H54 (cell line): ENCODE measurements at regions not wholly inside any gene's neighbourhood (a gene's known extent, or its start where the extent isn't known, plus 50 kb on each side); places are given as distances from the start of the nearest gene placed in this dataset.
"Not testable (repeated sequence)": the region's sequence is repeated elsewhere in the genome, so short reads cannot be mapped to it uniquely, and the experiment has no call there.

ENCODE experiments used
- DNase-seq: peaks from one replicate; pipeline ENCODE4 v3.0.0; 2011; ENCODE audit warnings: low spot score, mixed read lengths; ENCODE audit not compliant: insufficient read length
- FAIRE-seq: peaks from 3 replicates; lab custom pipeline; 2011; peaks lifted over from hg19 to GRCh38; lab: Jason Lieb, UNC
- POLR2A ChIP-seq: IDR thresholded peaks from 2 replicates; pipeline ENCODE4 v1.6.1; 2011; ENCODE audit warnings: low read depth, mild to moderate bottlenecking, low read length

DNA sequence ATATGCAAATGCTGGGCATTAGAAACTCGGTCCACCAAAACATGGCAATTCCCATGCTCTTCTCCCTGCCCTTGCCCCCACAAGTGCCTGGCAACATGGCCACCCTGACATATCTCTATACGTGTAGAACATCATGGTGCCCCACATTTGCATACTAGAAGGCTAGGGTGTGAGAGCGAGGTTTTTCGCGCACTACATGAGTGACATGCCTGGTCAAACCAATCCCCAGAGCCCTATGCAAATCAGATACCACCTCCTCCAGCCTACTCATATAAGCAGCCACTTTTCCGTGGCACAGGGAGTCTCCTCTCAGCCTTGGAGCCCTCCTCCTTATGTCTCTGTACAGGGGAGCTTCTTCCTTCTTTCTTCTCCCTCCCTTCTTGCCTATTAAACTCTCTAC, 296.1 kb upstream of the GULP1 start:
- FAIRE-seq (no peak), DNase-seq (no peak)
- TF ChIP-seq POLR2A = no peak

DNA sequence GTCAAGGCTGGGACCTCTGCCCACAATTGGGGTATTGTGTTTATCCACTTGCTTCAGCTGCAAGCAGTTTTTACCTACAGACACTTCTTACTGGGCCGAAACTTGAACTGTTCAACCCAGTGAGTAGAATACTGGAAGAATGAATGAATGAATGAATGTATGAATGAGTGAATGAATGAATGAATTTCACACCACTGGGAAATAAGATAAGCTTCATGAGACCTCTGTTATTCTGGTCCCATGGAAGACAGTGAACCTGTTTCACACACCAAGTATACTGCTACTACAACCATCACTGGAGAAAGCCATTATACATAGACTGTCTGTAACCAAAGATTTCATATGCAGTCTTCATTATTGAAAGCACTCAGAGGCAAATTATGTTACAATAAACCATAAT, 295.0 kb upstream of the GULP1 start:
- TF ChIP-seq POLR2A = no peak
- no peak for FAIRE-seq
- no peak for DNase-seq

DNA sequence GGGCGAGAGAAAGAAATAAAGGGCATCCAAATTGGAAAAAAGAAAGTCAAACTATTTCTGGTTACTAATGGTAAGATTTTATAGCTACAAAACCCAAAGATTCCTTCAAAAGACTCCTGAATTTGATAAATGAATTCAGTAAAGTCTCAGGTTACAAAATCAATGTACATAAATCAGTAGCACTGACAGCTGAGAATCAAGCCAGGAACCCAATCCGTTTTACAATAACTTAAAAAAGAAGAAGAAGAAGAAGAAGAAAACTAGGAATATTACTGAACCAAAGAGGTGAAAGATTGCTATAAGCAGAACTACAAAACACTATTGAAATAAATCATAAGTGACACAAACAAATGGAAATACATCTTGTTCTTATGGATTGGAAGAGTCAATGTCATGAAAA, 291.5 kb upstream of the GULP1 start:
- TF ChIP-seq POLR2A = no peak
- no peak for FAIRE-seq

DNA sequence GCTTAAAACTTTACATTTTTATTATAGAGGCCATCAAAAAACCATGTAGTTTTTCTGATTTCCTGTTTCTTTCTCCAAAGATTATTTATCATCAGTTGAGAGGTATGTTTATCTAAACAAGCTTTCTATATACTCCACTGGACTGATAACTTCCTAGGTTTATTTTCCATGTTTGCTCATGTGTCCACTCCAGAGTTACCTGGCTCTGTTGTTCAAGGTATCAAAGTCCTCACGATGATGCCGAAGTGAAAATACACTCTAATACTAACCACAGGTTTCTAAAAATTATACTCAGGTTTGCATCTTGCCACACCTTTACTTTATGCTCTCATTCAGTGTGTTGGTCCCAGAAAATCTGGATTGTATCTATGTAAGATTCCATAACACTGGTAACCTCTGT, 287.9 kb upstream of the GULP1 start:
- DNase-seq (no peak), FAIRE-seq (no peak)
- TF ChIP-seq POLR2A = no peak

More for the DNA sequence above, 291.5 kb upstream of the GULP1 start:
- DNase-seq = no peak

DNA sequence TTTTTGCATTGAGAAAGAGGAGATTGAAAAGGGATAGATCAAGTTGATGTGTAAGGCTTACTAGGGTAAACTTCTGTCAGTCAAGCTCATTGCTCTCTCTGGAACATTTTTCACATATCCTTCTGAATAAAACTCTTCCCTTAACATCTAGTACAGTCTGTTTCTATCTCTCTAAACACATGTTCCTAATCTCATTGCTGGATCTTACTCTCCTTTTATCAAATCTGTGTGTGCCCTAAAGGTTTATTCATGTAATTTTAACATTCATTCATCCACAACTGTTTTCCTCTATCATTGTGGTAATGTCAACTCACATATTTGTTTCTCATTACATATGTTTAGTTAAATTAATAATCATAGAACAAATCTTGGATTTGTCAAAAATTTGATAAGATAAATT, 277.9 kb upstream of the GULP1 start:
- no peak for TF ChIP-seq POLR2A
- FAIRE-seq (no peak), DNase-seq (no peak)

DNA sequence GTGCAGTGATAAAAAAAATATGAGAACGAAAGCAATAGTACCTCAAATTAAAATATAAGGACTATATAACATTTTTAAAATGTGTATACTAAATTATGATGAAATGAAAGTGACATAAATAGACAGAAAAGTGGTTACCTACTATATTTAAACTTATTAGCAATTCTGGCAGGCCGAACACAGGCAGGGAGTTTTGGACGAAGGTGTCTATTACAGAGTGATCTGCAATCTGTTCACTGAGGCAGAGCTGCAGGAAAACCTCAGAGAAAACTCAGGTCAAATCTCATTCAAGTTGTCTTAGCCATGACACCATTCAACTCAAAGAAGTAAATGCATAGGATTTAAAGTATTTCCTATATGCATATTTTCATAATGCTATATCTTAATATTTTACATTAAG, 274.8 kb upstream of the GULP1 start:
- DNase-seq (no peak), FAIRE-seq (no peak)
- TF ChIP-seq POLR2A = no peak

DNA sequence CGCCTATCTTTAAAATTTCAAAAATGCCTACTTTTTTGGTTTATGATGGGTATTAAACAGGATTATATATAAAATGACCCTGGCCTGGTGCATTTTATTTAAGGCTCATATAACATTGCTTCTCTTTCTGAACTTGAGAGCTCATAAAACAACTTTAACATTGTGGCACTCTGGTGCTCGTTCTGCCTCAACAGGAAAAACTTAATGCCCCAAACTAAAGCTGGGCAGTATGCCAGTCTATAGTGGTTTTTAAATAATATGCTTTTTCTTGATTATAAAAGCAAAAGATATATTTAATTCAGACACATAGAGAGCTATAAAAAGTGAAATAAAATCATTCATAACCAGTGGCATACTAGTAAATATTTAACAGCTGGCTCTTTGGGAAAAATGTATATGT, 269.3 kb upstream of the GULP1 start:
- no peak for TF ChIP-seq POLR2A
- no peak for FAIRE-seq
- DNase-seq = no peak

DNA sequence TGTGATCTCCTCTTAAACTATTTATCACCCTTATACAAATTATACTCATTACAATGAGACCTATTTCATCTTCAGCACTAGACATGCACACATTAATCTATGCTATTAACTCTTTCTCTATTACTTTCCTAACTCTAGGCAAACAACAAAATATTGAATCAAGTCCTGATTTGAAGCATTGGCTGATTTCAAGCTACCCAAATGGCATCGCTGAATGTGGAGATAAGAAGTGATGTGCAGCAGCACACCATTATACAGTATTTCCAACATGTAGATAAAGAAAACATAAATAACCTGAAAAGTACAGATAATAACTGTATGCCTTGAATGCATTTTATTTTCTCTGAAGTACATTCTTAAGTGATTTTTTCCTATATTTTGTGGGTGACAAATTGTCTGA, 268.6 kb upstream of the GULP1 start:
- no peak for FAIRE-seq
- no peak for DNase-seq
- TF ChIP-seq POLR2A = no peak

DNA sequence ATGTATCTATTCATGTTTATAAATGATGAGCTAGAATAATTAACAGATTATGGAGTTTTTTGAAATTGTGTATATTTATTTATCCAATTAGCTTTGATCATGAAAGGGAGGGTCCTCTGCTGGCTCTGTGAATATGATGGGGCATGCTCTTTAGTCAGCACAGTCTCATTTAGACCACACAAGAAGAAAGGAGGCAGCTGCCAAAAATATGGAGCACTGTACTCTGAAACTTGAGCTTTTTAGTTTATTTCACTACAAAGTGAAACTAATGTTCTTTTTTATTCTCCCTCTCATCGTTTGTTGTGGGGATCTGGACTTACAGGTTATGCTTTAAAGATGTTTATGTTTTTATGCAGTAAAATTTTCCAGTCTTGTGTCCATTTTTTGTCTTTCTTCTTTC, 266.9 kb upstream of the GULP1 start:
- FAIRE-seq (no peak), DNase-seq (no peak)
- TF ChIP-seq POLR2A = no peak

DNA sequence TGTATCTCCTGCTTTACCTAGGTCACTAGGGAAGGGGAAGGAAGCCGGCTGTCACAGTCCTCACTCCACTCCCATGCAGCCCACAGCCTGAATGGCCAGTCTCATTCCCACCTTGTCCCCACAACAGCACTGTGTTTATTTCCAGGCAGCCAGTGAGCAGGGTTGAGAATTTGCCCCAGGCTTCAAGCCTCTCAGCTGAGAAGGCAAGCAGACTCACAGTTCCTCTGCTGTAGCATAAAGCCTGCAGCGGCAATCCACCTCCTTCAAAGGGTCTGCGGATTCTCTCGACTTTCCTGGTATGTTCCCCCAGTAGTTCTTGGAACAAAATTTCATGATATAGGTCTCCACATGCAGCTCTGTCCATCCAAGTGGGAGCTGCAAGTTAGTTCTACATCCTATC, 262.9 kb upstream of the GULP1 start:
- DNase-seq = no peak
- TF ChIP-seq POLR2A = no peak

DNA sequence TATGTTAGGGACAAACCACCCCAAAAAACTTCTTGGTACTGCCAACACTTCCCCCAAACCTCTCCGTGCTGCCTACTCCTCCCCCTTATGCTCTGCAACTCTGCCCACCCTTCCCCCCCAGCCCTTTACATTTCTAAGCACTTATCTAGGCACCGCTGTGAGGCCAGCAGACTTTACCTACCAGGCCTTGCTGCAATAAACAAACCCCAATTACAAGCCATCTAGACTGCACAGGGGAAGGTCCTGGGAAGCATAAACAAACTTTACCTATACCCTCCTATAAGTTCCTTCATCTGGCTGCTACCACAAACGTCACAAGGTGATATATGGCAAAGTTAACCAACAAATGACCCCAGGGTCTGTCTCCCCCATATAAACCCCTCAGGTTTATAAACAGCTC, 259.4 kb upstream of the GULP1 start:
- FAIRE-seq = no peak
- DNase-seq = no peak
- TF ChIP-seq POLR2A = no peak

More for the DNA sequence above, 262.9 kb upstream of the GULP1 start:
- no peak for FAIRE-seq

DNA sequence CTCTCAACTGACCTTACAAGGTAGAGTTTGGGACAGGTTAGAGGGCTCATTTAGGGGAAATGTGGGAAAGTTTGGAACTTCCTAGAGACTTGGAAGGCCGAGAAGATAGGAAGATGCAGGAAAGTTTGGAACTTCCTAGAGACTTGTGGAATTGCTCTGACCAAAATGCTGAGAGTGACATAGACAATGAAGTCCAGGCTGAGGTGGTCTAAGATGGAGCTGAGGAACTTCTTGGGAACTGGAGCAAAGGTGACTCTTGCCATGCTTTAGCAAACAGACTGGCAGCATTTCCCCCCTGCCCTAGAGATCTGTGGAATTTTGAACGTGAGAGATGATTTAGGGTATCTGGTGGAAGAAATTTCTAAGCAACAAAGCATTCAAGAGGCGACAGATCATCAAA, 258.9 kb upstream of the GULP1 start:
- TF ChIP-seq POLR2A = no peak
- DNase-seq (no peak), FAIRE-seq (no peak)

DNA sequence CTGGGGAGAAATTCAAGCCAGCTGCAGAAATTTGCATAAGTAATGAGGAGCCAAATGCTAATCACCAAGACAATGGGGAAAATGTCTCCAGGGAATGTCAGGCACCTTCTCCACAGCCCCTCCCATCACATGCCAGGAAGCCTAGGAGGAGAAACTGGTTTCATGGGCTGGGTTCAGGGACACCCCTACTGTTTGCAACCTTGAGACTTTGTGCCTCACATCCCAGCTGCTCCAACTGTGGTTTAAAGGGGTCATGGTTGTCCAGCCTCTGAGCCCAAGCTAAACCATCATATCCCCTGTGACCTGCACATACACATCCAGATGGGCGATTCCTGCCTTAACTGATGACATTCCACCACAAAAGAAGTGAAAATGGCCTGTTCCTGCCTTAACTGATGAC, 258.4 kb upstream of the GULP1 start:
- DNase-seq, FAIRE-seq: not testable (repeated sequence)

DNA sequence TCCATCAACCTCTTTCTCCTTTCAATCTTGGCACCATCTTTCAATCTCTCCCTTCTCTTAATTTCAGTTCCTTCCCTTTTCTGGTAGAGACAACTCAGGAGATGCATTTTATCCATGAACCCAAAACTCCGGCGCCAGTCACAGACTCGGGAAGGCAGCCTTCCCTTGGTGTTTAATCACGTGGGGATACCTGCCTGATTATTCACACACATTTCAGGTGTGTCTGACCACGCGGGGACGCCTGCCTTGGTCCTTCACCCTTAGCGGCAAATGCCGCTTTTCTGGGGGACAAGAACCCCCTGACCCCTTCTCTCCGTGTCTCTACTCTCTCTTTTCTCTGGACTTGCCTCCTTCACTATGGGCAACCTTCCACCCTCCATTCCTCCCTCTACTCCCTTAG, 257.6 kb upstream of the GULP1 start:
- not testable (repeated sequence) for FAIRE-seq, DNase-seq

DNA sequence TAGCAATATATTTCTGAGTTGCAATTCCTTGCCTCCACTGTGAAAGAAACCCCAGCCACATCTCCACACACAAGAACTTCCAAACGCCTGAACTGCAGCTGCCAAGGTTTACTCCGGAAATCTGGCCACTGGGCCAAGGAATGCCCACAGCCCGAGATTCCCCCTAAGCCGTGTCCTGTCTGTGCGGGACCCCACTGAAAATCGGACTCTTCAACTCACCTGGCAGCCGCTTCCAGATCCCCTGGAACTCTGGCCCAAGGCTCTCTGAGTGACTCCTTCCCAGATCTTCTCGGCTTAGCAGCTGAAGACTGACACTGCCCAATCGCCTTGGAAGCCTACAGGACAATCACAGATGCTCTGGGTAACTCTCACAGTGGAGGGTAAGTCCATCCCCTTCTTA, 256.3 kb upstream of the GULP1 start:
- DNase-seq, FAIRE-seq: not testable (repeated sequence)

DNA sequence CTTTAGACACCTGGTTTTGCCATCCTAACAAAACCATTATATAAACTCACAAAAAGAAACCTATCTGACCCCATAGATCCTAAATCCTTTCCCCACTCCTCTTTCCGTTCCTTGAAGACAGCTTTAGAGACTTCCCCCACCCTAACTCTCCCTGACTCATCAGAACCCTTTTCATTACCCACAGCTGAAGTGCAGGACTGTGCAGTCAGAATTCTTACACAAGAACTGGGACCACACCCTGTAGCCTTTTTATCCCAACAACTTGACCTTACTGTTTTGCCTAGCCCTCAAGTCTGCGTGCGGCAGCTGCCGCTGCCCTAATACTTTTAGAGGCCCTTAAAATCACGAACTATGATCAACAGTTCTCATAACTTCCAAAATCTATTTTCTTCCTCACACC, 254.9 kb upstream of the GULP1 start:
- not testable (repeated sequence) for FAIRE-seq, DNase-seq
